ENCODE measurements at regions not wholly inside any gene's neighbourhood (a gene's known extent, or its start where the extent isn't known, plus 50 kb on each side); places are given as distances from the start of the nearest gene placed in this dataset.

GRCh38 chr12:19036673-19037357 lies 92.7 kb upstream of the PLEKHA5 start (continued):
- no peak for TF ChIP-seq ZNF592 (IDR thresholded peaks at IDR 0.05)
- no peak for TF ChIP-seq CHD2 (IDR thresholded peaks at IDR 0.05; ENCODE audit: borderline replicate concordance, low read depth, low read length)
- no peak for TF ChIP-seq ZBTB33 (IDR thresholded peaks at IDR 0.05)
- no peak for TF ChIP-seq RUNX3 (IDR thresholded peaks at IDR 0.05; ENCODE audit: low read length)
- TF ChIP-seq ZBED1 (IDR thresholded peaks at IDR 0.05; ENCODE audit: borderline replicate concordance): no peak

GRCh38 chr12:19038209-19038608 lies 91.3 kb upstream of the PLEKHA5 start:
- DNase-seq (ENCODE audit: low read depth, low spot score): no peak
- RAD21 ChIA-PET (ENCODE audit: unreplicated experiment): no interaction called here
- no peaks in the 10 kb centered on the region for H3K27me3 ChIP-seq (replicated peaks in 1 of 2; ENCODE audit: control insufficient read depth in 2 of 2, insufficient read depth in 2 of 2, low read length in 1 of 2)
- SMC1A ChIA-PET (ENCODE audit: uncharacterized antibody, unreplicated experiment): interaction anchor here (0.9 kb wide), 1 partner anchor 13 kb away, joined by 3 read pairs; no protein-coding TSS in a partner anchor
- H3K4me2 ChIP-seq (ENCODE audit: control insufficient read depth, insufficient read depth): no peak overlapping the region
- FAIRE-seq: no peak
- no peak for ATAC-seq
- intact Hi-C loops (cut with micrococcal nuclease; ENCODE audit: unreplicated experiment): no loop called here
- H3K4me1 ChIP-seq (ENCODE audit: control insufficient read depth, insufficient read depth, low read length): no peaks in the 10 kb centered on the region
- no peaks in the 10 kb centered on the region for H4K20me1 ChIP-seq (ENCODE audit: control insufficient read depth, insufficient read depth)
- no peak overlapping the region for H3K4me3 ChIP-seq
- no peaks in the 10 kb centered on the region for H3K79me2 ChIP-seq (ENCODE audit: control insufficient read depth, insufficient read depth, low read length)
- no peak overlapping the region for H2AFZ ChIP-seq (ENCODE audit: control insufficient read depth, low read depth, low read length)
- CTCF ChIA-PET: no interaction called here
- WGBS (ENCODE audit: insufficient coverage, insufficient replicate concordance, low lambda C conversion rate, missing lambda C conversion rate): 13% methylated on average over 6 of the region's 6 CpGs
- H3K27ac ChIP-seq (ENCODE audit: control insufficient read depth, insufficient read depth): no peak overlapping the region
- no peak overlapping the region for H3K9ac ChIP-seq (ENCODE audit: control insufficient read depth, insufficient read depth, low read length)
- in situ Hi-C loops (cut with MboI): no loop called here
- BruUV-seq (replicated peaks): no TSS peak
- no peaks in the 10 kb centered on the region for H3K9me3 ChIP-seq (replicated peaks; ENCODE audit: control insufficient read depth, insufficient read depth, low read length)
- POLR2A ChIA-PET: no interaction called here
- TF ChIP-seq NR2F1 (conservative IDR thresholded peaks at IDR 0.05): no peak
- no peaks in the 10 kb centered on the region for H3K36me3 ChIP-seq (ENCODE audit: control insufficient read depth in 2 of 2, insufficient read depth in 2 of 2, low read length in 1 of 2)

Measured in GM12878 (cell line).